GM12874 (cell line): ENCODE measurements at regions not wholly inside any gene's neighbourhood (a gene's known extent, or its start where the extent isn't known, plus 50 kb on each side); places are given as distances from the start of the nearest gene placed in this dataset.

Experiments
- TF ChIP-seq, protein P1 (sequence below): IDR thresholded peaks from 2 replicates; pipeline ENCODE4 v1.5.1; 2011; ENCODE audit warnings: low read depth, mild to moderate bottlenecking, control low read depth, low read length, moderate library complexity; ENCODE audit not compliant: insufficient read depth

DNA sequence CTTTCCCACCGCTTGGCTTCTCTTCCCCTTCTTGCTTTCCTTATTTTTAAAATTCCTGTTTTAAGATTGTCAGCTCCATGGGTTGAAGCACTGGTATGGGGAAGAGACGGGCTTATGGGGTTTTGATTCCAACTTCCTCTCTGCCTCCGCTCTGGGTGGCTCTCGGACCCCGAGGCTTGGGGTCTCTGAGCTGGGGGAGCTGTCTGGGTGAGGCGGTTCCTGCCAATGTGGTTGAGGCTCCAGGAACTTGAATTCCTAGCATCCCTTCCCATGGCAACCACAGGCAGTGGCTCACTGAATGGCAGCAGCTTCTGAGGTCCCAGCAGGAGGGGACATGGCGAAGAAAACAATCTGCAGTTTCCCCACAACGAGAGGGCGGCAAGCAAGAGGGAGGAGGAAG is 83.1 kb upstream of the C1orf174 start:
- TF ChIP-seq, protein P1, sequence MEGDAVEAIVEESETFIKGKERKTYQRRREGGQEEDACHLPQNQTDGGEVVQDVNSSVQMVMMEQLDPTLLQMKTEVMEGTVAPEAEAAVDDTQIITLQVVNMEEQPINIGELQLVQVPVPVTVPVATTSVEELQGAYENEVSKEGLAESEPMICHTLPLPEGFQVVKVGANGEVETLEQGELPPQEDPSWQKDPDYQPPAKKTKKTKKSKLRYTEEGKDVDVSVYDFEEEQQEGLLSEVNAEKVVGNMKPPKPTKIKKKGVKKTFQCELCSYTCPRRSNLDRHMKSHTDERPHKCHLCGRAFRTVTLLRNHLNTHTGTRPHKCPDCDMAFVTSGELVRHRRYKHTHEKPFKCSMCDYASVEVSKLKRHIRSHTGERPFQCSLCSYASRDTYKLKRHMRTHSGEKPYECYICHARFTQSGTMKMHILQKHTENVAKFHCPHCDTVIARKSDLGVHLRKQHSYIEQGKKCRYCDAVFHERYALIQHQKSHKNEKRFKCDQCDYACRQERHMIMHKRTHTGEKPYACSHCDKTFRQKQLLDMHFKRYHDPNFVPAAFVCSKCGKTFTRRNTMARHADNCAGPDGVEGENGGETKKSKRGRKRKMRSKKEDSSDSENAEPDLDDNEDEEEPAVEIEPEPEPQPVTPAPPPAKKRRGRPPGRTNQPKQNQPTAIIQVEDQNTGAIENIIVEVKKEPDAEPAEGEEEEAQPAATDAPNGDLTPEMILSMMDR, result no peak

DNA sequence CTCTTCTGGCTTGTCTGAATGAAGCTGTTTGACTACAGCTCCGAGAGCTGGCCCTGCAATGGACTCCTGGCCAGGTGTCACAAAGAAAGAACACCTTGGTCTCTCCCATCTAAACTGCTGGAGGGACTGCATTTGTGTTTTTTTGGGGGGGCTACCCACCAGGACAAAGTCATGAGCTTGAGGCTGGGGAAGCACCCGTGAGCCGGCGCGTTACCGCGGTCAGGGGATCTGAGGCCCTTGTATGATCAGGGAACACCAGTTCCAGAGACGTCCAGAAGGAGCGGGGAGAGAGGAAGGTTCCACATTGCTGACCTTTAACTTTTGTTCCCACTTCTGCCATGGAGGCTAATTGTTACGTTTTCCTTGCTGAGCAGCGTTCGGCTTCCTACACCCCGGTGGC is 84.5 kb upstream of the C1orf174 start:
- TF ChIP-seq, protein P1, result no peak

DNA sequence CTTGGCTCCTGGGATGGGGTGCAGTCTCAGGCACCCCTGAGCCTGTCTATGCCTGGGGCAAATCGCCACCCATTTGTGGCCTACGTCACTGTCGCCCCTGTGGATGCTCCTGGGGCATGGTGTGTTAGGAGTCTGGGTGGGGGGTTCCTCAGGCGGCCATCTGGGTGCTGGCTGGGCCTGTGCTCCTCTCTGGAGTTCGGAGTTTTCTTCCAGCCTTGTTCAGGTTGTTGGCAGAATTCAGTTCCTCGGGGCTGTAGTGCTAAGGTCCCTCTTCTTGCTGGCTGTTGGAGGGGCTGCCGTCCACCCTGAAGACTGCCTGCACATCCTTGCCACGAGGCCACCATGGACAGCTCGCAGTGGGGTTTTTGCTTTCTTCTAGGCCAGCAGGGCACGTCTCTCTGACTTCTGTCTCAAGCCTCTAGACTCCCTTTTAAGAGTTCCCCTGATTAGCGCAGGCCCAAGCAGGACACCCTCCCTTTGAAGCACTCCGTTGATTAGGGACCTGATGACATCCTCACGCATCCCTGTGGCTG is 86.7 kb upstream of the C1orf174 start:
- TF ChIP-seq, protein P1, result no peak

DNA sequence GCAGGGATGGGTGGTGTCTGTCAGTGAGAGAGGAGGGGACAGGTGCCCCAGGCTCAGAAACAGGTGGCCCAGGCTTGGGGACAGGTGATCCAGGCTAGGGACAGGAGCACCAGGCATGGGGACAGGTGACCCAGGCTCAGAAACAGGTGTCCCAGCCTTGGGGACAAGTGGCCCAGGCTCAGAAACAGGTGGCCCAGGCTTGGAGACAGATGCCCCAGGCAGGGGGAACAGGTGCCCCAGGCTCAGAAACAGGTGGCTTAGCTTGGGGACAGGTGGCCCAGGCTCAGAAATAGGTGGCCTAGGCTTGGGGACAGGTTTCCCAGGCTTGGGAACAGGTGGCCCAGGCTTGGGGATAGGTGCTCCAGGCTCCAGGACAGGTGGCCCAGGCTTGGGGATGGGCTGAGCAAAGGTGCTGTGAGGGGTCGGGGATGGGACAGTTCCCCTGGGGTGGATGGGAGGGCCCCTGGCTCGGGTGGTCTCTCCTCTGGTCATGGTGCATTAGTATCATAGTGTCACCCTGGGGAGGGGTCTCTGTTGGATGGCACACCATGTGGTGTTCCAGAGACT is 87.7 kb upstream of the C1orf174 start:
- TF ChIP-seq, protein P1, result no peak

DNA sequence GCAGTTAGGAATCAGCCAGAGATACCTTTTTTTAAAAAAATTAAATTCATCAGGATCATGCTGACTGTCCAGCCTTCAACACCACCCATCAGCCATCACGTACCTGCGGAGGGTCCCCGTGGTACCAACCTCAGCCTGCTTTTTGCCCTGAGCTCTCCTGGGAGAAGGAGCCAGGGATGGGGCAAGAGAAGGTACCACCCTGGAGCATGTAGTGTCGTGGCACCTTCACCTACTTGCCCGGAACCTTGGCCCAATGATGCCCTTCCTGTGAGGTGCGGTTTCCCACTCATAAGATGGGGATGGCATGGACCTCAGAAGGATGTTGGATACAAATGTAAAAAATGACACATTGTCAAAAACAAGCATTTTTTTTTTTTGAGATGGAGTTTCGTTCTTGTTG is 88.4 kb upstream of the C1orf174 start:
- TF ChIP-seq, protein P1, result no peak

DNA sequence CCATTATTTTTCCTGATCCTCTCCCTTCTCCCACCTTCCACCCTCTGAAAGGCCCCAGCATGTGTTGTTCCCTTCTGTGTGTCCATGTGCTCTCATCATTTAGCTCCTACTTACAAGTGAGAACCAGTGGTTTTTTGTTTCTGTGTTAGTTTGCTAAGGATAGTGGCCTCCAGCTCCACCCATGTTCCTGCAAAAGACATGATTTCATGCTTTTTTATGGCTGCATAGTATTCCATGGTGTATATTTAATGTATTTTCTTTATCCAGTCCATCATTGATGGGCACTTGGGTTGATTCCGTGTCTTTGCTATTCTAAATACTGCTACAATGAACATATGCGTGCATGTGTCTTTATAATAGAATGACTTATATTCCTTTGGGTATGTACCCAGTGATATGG is 89.4 kb upstream of the C1orf174 start:
- TF ChIP-seq, protein P1, result no peak

DNA sequence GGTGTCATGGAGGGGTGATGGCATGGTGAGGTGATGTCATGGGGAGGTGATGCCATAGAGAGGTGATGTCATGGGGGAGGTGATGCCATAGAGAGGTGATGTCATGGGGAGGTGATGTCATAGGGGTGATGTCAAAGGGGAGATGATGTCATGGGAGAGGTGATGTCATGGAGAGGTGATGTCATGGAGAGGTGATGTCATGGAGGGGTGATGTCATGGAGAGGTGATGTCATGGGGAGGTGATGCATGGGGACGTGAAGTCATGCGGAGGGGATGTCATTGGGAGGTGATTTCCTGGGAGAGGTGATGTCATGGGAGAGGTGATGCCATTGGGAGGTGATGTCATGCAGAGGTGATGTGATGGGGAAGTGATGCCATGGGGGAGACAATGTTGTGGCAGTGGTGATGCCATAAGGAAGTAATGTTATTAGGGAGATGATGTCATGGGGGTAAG is 92.1 kb upstream of the C1orf174 start:
- TF ChIP-seq, protein P1, result no peak
